Suprapubic skin (tissue), 4 donors: ENCODE measurements at regions not wholly inside any gene's neighbourhood (a gene's known extent, or its start where the extent isn't known, plus 50 kb on each side); places are given as distances from the start of the nearest gene placed in this dataset.

ENCODE experiments used
- EP300 ChIP-seq: sonication (generic); formaldehyde crosslinking; IDR thresholded peaks from one replicate; pipeline ENCODE4 v1.6.1; 2017; ENCODE audit warnings: antibody characterized with exemption
- POLR2A ChIP-seq, 2 donors: fragments of 450-650 bp; IDR thresholded peaks; one replicate each; pipeline ENCODE4 v1.6.1; 2017; ENCODE audit warnings: antibody characterized with exemption in 2 of 2, mild to moderate bottlenecking in 2 of 2, moderate library complexity in 2 of 2
- POLR2AphosphoS5 ChIP-seq, 3 donors: sonication (generic); formaldehyde crosslinking; IDR thresholded peaks; one replicate each; pipeline ENCODE4 v1.6.1; 2017; ENCODE audit warnings: antibody characterized with exemption in 3 of 3
- TF ChIP-seq, protein P1 (sequence below), 2 donors: fragments of 200-600 bp in 1 of 2; fragments of 450-650 bp in 1 of 2; sonication (generic) in 1 of 2; IDR thresholded peaks; one replicate each; pipeline ENCODE4 v1.5.1; 2016 to 2019; ENCODE audit warnings: antibody characterized with exemption in 2 of 2, mild to moderate bottlenecking in 1 of 2, moderate library complexity in 1 of 2

GRCh38 chr1:228988664-228989063, 253.4 kb downstream of the RHOU start:
- TF ChIP-seq, protein P1, sequence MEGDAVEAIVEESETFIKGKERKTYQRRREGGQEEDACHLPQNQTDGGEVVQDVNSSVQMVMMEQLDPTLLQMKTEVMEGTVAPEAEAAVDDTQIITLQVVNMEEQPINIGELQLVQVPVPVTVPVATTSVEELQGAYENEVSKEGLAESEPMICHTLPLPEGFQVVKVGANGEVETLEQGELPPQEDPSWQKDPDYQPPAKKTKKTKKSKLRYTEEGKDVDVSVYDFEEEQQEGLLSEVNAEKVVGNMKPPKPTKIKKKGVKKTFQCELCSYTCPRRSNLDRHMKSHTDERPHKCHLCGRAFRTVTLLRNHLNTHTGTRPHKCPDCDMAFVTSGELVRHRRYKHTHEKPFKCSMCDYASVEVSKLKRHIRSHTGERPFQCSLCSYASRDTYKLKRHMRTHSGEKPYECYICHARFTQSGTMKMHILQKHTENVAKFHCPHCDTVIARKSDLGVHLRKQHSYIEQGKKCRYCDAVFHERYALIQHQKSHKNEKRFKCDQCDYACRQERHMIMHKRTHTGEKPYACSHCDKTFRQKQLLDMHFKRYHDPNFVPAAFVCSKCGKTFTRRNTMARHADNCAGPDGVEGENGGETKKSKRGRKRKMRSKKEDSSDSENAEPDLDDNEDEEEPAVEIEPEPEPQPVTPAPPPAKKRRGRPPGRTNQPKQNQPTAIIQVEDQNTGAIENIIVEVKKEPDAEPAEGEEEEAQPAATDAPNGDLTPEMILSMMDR (IDR thresholded peaks at IDR 0.05): no peak
- TF ChIP-seq POLR2AphosphoS5 (IDR thresholded peaks at IDR 0.05) (no peak), POLR2A (IDR thresholded peaks at IDR 0.05) (no peak), EP300 (no peak)
